Stimulated activated CD4-positive, alpha-beta T cell treated with anti-CD3 and anti-CD28 coated beads, Interleukin-2, amount 100 ng/mL, for 4 hours (primary cell): ENCODE measurements at regions not wholly inside any gene's neighbourhood (a gene's known extent, or its start where the extent isn't known, plus 50 kb on each side); places are given as distances from the start of the nearest gene placed in this dataset.

Experiments
- DNase-seq: peaks from one replicate; pipeline ENCODE4 v3.0.0-alpha.2; 2020; ENCODE audit warnings: low read depth

GRCh38 chr14:96980835-96981234, 183.7 kb downstream of the VRK1 start:
- no peak for DNase-seq

- no peak for DNase-seq
Measured at GRCh38 chr14:96986256-96987085, 189.3 kb downstream of the VRK1 start.

- no peak for DNase-seq
Measured at GRCh38 chr14:96987086-96987474, 189.9 kb downstream of the VRK1 start.

- no peak for DNase-seq
Measured at GRCh38 chr14:96987771-96988170, 190.6 kb downstream of the VRK1 start.

- DNase-seq: no peak
Measured at GRCh38 chr14:96989306-96989705, 192.1 kb downstream of the VRK1 start.

GRCh38 chr14:96991226-96991625, 194.0 kb downstream of the VRK1 start:
- DNase-seq: no peak

- DNase-seq: no peak
Measured at GRCh38 chr14:96994999-96995398, 197.8 kb downstream of the VRK1 start.

GRCh38 chr14:96997269-96997668, 200.1 kb downstream of the VRK1 start:
- no peak for DNase-seq

GRCh38 chr14:96997996-96998395, 200.8 kb downstream of the VRK1 start:
- DNase-seq: no peak

GRCh38 chr14:96999654-97000155, 202.5 kb downstream of the VRK1 start:
- no peak for DNase-seq

GRCh38 chr14:97002454-97002853, 205.3 kb downstream of the VRK1 start:
- DNase-seq: no peak

- DNase-seq: no peak
Measured at GRCh38 chr14:97005934-97006333, 208.8 kb downstream of the VRK1 start.

GRCh38 chr14:97010491-97011160, 213.4 kb downstream of the VRK1 start:
- no peak for DNase-seq

- no peak for DNase-seq
Measured at GRCh38 chr14:97013878-97014277, 216.7 kb downstream of the VRK1 start.

GRCh38 chr14:97021001-97021400, 223.8 kb downstream of the VRK1 start:
- DNase-seq: no peak

- DNase-seq: no peak
Measured at GRCh38 chr14:97021571-97022168, 224.5 kb downstream of the VRK1 start.

GRCh38 chr14:97022741-97023140, 225.6 kb downstream of the VRK1 start:
- no peak for DNase-seq

- DNase-seq: no peak
Measured at GRCh38 chr14:97023871-97024270, 226.7 kb downstream of the VRK1 start.

GRCh38 chr14:97024300-97024699, 227.1 kb downstream of the VRK1 start:
- DNase-seq: no peak

GRCh38 chr14:97025722-97026121, 228.5 kb downstream of the VRK1 start:
- DNase-seq: no peak

GRCh38 chr14:97027256-97027999, 230.2 kb downstream of the VRK1 start:
- DNase-seq: no peak

GRCh38 chr14:97028382-97028781, 231.2 kb downstream of the VRK1 start:
- DNase-seq: no peak
